ENCODE measurements at regions not wholly inside any gene's neighbourhood (a gene's known extent, or its start where the extent isn't known, plus 50 kb on each side); places are given as distances from the start of the nearest gene placed in this dataset.

DNA sequence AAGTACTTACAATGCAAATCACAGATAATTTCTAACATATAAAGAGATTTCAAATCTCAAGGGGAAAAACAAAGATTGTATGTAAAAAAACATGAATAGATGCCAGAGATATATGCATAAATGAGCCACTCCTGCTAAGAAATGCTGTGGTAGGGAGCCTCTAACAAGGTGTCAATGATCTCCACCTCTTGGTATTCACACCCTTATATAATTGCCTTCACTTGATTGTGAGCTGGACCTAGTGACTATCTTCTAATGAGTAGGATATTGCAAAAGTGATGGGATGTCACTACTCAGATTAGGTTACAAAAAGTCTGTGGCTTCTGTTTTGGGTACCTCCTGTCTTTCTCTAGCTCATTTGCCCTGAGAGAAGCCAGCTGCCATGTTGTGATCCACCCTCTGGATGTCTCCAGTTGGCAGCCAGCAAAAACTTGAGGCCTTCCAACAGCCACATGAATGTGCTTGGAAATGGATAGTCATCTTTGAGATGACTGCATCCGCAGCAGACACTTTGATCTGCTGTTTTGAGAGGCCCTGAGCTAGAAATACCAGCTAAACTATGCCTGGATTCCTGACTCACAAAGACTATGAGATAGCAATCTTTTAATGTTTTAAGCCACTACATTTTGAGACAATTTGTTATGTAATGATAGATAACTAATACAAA is 196.1 kb upstream of the FGGY start:
- no peak for DNase-seq

GRCh38 chr1:59101518-59101917 is 195.4 kb upstream of the FGGY start:
- DNase-seq = no peak

DNA sequence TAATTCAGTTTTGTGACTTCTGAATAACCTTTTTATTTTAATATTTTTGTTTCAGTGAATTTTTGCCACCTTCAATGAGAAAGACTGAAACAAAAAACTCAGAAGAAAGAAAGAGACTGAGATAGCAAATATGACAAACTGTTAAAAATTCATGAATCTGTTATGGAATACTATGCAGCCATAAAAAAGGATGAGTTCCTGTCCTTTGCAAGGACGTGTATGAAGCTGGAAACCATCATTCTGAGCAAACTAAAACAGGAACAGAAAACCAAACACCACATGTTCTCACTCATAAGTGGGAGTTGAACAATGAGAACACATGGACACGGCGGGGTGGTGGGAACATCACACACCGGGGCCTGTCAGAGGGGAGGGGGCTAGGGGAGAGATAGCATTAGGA is 193.4 kb upstream of the FGGY start:
- DNase-seq = no peak

- no peak for DNase-seq
Observed at GRCh38 chr1:59104191-59104760, 192.6 kb upstream of the FGGY start.

- no peak for DNase-seq
Observed at GRCh38 chr1:59105548-59106507, 191.1 kb upstream of the FGGY start.

- DNase-seq = no peak
Observed at GRCh38 chr1:59107516-59107915, 189.4 kb upstream of the FGGY start.

- no peak for DNase-seq
Observed at GRCh38 chr1:59107916-59108315, 189.0 kb upstream of the FGGY start.

DNA sequence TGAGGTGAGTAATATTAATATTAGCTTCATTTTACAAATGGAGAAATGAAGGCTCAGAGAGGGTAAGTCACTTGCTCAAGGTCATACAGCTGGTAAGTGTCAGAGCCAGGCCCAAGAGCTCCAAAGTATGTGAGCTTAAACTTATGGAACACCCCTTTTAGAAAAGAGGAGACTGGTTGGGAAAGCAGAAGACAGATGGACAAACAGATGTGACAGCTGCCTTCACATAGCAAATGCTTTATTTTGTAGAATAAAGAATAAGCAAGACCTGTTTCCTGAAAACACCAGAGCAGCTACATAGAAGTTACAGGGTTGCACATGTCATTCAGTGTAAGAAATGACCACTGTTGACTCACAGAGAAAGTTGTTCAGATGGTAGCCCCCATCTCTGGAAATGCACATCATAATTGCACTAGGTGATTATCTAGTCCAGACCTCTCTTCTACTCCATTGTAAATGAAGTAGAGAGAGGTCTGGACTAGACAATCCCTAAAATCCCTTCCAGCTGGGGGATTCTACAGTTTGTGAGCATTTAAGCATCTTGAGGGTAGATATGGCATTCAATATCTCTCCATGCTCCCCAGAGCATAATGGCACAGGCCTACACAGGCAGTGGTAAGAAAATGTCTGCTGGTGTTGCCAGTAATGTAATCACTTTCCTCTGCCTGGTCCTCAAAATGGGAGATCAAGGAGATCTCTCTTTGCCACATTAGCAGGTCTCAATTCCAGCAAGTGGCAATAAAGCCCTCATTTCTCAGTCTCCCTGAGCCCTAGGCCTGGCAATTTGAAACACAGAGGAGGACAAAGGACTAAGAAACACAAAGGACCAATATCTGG is 188.2 kb upstream of the FGGY start:
- DNase-seq = no peak

DNA sequence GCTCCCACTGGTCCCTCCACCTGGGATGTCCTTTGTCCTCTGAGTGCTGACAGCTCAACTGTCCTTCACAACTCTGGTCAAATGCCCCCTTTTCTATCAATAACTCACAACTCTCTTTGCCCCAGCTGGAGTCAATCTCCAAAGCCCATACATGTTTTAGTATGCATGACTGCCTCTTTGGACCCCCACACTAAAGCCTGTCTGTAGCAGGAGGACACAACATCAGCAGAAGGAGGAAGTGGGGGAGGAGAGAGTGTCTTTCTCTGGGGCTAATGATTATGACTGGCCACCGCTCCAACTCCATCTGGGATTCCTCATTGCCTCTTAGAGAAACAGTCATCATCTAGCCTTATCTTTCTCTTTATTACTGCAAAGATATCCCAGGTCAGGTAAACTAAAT is 186.6 kb upstream of the FGGY start:
- DNase-seq = no peak

DNA sequence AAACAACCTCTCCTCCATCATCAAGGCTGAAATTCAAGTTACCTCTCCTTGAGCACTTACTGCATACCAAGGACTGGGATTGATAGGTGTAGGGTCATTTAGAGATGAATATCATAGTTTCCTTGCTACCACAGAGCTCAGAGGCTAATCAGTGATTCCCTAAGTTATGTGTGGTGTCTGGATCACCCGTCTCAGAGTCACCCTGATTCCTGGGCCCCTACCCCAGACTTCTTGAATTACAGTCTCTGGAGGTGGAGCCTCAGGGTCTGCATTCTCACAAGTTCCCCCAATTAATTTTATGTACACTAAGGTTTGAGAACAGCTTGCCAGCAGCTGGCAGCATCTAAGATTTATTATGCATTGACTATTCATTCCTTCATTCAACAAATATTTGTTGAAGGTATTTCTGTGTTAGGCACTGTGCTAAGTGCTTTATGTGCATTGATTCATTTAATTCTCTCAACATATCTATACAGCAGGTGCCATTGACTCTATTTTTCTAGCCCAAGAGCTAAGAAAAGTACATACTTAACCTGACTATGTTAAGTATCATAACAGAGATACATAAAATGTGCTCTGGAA is 182.9 kb upstream of the FGGY start:
- no peak for DNase-seq

- DNase-seq = no peak
Observed at GRCh38 chr1:59115865-59116264, 181.0 kb upstream of the FGGY start.

DNA sequence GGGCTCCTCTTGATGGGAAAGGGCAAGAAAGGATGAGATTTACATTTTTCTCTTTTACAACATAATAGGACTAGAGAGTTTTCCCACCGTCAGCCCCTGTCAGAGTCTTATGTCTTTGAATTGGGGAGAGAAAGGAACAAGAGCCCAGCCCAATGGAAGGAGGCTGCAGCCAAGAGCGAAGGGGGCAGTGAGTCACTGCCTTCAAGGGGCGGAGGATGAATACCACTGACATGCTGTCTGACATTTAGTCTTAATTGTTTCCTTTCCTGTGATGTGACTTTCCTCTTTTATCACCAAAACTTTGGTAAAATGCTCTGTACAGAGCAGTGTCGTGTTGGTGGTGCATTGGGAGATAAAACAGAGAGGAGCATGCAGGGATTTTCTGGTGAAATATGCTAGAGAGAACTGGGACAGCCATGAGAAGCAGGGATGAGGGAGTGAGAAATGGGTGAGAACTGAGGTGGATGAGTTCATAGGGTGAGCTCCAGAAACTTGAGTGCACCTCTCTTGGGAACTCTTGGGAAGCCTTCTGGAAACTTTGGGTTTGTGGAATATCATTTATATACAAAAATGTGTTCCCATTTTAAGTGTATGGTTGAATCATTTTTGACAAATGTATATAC is 179.9 kb upstream of the FGGY start:
- DNase-seq = no peak

- no peak for DNase-seq
Observed at GRCh38 chr1:59122527-59122926, 174.4 kb upstream of the FGGY start.

GRCh38 chr1:59123081-59123681 is 173.7 kb upstream of the FGGY start:
- no peak for DNase-seq

DNA sequence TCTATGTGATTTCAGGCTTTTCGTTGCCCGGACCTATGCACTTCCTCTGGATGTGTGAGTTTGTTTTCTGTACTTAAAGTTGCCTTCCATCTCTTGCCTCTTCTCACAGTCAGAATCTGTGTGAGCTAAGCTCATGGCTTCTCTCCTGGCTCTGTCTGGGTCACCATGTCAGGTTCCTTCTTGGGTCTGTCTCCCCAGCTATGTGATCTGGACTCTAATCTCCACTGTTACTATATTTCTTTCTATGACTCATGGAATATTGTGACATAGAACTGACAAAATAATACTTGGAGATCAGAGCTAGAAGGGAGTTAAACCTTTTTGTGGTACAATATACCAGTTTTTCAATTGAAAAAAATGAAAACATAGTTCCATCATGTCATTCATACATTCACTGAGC is 172.7 kb upstream of the FGGY start:
- no peak for DNase-seq

DNA sequence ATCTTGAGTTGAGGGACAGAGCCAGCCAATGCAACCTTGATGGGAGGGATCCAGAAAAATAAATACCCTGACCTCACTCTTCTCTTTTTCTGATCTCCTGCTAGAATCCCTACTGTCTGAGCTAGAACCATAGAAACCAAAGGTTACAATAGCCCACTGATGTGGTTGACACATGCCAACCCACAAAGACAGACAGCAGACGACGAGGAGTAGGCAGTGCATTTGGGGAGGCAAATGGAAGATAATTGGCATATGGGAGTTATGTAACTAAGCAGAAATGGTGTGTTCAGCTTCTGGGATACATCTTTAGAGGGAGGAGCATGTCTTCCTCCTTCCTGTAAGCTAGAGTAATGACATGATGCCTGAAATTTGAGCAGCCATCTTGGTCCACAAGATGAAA is 171.7 kb upstream of the FGGY start:
- DNase-seq = no peak

- DNase-seq = no peak
Observed at GRCh38 chr1:59125676-59126320, 171.1 kb upstream of the FGGY start.

- DNase-seq = no peak
Observed at GRCh38 chr1:59126366-59126765, 170.5 kb upstream of the FGGY start.

DNA sequence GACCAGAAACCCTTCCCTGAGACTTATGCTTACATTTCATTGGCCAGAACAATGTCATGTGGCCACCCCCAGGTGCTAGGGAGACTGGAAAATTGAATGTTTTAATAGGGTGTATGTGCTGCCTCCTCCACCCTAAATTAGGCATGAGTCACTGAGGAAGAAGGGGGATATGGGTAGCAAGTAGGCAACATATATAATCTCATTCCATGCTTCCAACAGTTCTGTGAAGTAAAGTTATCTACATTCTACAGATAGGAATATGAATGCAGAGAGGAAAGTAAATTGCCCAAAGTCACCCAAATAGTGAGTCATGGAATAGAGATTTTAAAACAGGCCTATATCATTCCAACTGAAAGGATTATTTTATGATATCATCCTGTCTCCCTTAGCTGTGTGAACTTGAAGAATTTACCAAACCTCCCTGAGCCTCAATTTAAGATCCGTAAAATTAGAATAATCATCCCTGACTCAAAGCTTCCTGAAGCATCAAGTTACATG is 168.6 kb upstream of the FGGY start:
- DNase-seq = peak in 1 of 2 experiments; percentile 75

- peak; percentile 38 to 75 for DNase-seq
Observed at GRCh38 chr1:59128784-59129227, 168.1 kb upstream of the FGGY start.

GRCh38 chr1:59132295-59132694 is 164.6 kb upstream of the FGGY start:
- DNase-seq = no peak

Measured in SW 1271 (cell line).